SK-N-SH treated with all-trans-retinoic acid at 6 μM for 48 hours (cell line): ENCODE measurements at regions not wholly inside any gene's neighbourhood (a gene's known extent, or its start where the extent isn't known, plus 50 kb on each side); places are given as distances from the start of the nearest gene placed in this dataset.

Source experiments
- ATAC-seq: fragments of 200-7000 bp; cut with Tn5 transposase; 3 replicates; pipeline ENCODE4 v1.9.1; 2020; ENCODE audit warnings: mild to moderate bottlenecking, moderate library complexity
- BACH2 ChIP-seq: fragments of 250-450 bp; sonication (Bioruptor Pico); IDR thresholded peaks from 2 replicates; pipeline ENCODE4 v1.9.0; 2021; ENCODE audit warnings: mild to moderate bottlenecking, borderline replicate concordance
- CSDC2 ChIP-seq: fragments of 250-450 bp; sonication (Bioruptor Pico); IDR thresholded peaks from 2 replicates; pipeline ENCODE4 v1.5.0; 2020; ENCODE audit warnings: mild to moderate bottlenecking, moderate library complexity
- CSRNP3 ChIP-seq: fragments of 250-450 bp; sonication (Bioruptor Pico); IDR thresholded peaks from 2 replicates; pipeline ENCODE4 v1.5.1; 2021; ENCODE audit warnings: mild to moderate bottlenecking, moderate library complexity
- ESRRG ChIP-seq: fragments of 250-450 bp; sonication (Bioruptor Pico); IDR thresholded peaks from 2 replicates; pipeline ENCODE4 v1.6.1; 2021; ENCODE audit warnings: mild to moderate bottlenecking
- GLIS3 ChIP-seq: fragments of 250-450 bp; sonication (Bioruptor Pico); IDR thresholded peaks from 2 replicates; pipeline ENCODE4 v1.5.0; 2020; ENCODE audit warnings: mild to moderate bottlenecking, moderate library complexity
- ISL1 ChIP-seq: fragments of 250-450 bp; sonication (Bioruptor Pico); IDR thresholded peaks from 2 replicates; pipeline ENCODE4 v2.1.2; 2022; ENCODE audit warnings: mild to moderate bottlenecking, moderate library complexity
- OSR1 ChIP-seq: fragments of 250-450 bp; sonication (Bioruptor Pico); IDR thresholded peaks from 2 replicates; pipeline ENCODE4 v1.8.0; 2022; ENCODE audit warnings: moderate library complexity, mild to moderate bottlenecking, inconsistent platforms
- PPARA ChIP-seq: fragments of 250-450 bp; sonication (Bioruptor Pico); IDR thresholded peaks from 2 replicates; pipeline ENCODE4 v1.5.0; 2020; ENCODE audit warnings: mild to moderate bottlenecking, borderline replicate concordance
- RARB ChIP-seq: fragments of 250-450 bp; sonication (Bioruptor Pico); IDR thresholded peaks from 2 replicates; pipeline ENCODE4 v1.8.0; 2021; ENCODE audit warnings: mild to moderate bottlenecking, moderate library complexity
- SNAI2 ChIP-seq: fragments of 250-450 bp; sonication (Bioruptor Pico); IDR thresholded peaks from 2 replicates; pipeline ENCODE4 v1.5.0; 2020; ENCODE audit warnings: mild to moderate bottlenecking, moderate library complexity
- TCF4 ChIP-seq: fragments of 250-450 bp; sonication (Bioruptor Pico); IDR thresholded peaks from 2 replicates; pipeline ENCODE4 v1.8.0; 2021; ENCODE audit warnings: mild to moderate bottlenecking, moderate library complexity, borderline replicate concordance
- TOX ChIP-seq: fragments of 250-450 bp; sonication (Bioruptor Pico); IDR thresholded peaks from 2 replicates; pipeline ENCODE4 v1.8.0; 2021; ENCODE audit warnings: mild to moderate bottlenecking, moderate library complexity, borderline replicate concordance
- TSHZ2 ChIP-seq: fragments of 250-450 bp; sonication (Bioruptor Pico); IDR thresholded peaks from 2 replicates; pipeline ENCODE4 v1.5.0; 2020; ENCODE audit warnings: mild to moderate bottlenecking, moderate library complexity
- ZC3H10 ChIP-seq: fragments of 250-450 bp; sonication (Bioruptor Pico); IDR thresholded peaks from 2 replicates; pipeline ENCODE4 v1.5.1; 2021; ENCODE audit warnings: mild to moderate bottlenecking, moderate library complexity
- ZFP3 ChIP-seq: fragments of 250-450 bp; sonication (Bioruptor Pico); IDR thresholded peaks from 2 replicates; pipeline ENCODE4 v1.5.0; 2020; ENCODE audit warnings: mild to moderate bottlenecking, moderate library complexity
- ZFP30 ChIP-seq: fragments of 450-650 bp; formaldehyde crosslinking; IDR thresholded peaks from 2 replicates; pipeline ENCODE4 v1.5.0; 2022; ENCODE audit warnings: mild to moderate bottlenecking, moderate library complexity
- ZNF565 ChIP-seq: fragments of 450-650 bp; formaldehyde crosslinking; conservative IDR thresholded peaks from 2 replicates; pipeline ENCODE4 v1.5.0; 2020; ENCODE audit warnings: low read depth, mild to moderate bottlenecking, moderate library complexity
- ZNF70 ChIP-seq: fragments of 450-650 bp; formaldehyde crosslinking; IDR thresholded peaks from 2 replicates; pipeline ENCODE4 v1.5.0; 2020; ENCODE audit warnings: mild to moderate bottlenecking, moderate library complexity
- ZNF8 ChIP-seq: fragments of 450-650 bp; formaldehyde crosslinking; IDR thresholded peaks from 2 replicates; pipeline ENCODE4 v1.5.0; 2020; ENCODE audit warnings: mild to moderate bottlenecking, moderate library complexity
- TF ChIP-seq, protein P1 (sequence below): fragments of 250-450 bp; sonication (Bioruptor Pico); IDR thresholded peaks from 2 replicates; pipeline ENCODE4 v1.8.0; 2021; ENCODE audit warnings: low read depth, mild to moderate bottlenecking, moderate library complexity, borderline replicate concordance

GRCh38 chr5:58232130-58232529, 227.8 kb downstream of the PLK2 start:
- TF ChIP-seq BACH2 (CRISPR knock-in tag) (no peak), RARB (CRISPR knock-in tag) (no peak), ZNF565 (no peak), CSDC2 (CRISPR knock-in tag) (no peak), TCF4 (no peak)
- TF ChIP-seq, protein P1, sequence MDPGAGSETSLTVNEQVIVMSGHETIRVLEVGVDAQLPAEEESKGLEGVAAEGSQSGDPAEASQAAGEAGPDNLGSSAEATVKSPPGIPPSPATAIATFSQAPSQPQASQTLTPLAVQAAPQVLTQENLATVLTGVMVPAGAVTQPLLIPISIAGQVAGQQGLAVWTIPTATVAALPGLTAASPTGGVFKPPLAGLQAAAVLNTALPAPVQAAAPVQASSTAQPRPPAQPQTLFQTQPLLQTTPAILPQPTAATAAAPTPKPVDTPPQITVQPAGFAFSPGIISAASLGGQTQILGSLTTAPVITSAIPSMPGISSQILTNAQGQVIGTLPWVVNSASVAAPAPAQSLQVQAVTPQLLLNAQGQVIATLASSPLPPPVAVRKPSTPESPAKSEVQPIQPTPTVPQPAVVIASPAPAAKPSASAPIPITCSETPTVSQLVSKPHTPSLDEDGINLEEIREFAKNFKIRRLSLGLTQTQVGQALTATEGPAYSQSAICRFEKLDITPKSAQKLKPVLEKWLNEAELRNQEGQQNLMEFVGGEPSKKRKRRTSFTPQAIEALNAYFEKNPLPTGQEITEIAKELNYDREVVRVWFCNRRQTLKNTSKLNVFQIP (CRISPR knock-in tag) = no peak
- no peak for ATAC-seq

DNA sequence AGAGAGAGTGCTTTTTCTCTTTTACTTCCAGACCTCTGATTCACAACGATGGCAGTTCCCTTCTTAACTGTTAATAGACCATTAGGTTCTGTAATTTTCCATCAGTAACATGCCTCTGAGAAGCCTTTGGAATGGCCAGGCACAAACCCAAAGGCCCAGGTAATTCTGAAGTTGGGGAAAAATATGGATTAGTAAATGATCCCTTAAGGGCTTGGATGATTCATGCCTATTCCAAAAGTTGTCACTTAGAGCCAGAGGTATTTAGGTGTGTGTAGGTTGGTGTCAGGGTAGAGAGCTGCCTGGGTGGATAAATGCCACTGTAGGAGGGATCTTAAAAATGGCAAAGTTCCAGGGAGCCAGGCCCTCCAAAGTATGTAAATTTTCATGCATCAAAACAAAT, 228.8 kb downstream of the PLK2 start:
- TF ChIP-seq ZNF70 = no peak
- TF ChIP-seq TSHZ2 (CRISPR knock-in tag) = no peak
- no peak for TF ChIP-seq ZNF8 (CRISPR knock-in tag)
- TF ChIP-seq ISL1 (CRISPR knock-in tag) = no peak
- ATAC-seq = no peak

DNA sequence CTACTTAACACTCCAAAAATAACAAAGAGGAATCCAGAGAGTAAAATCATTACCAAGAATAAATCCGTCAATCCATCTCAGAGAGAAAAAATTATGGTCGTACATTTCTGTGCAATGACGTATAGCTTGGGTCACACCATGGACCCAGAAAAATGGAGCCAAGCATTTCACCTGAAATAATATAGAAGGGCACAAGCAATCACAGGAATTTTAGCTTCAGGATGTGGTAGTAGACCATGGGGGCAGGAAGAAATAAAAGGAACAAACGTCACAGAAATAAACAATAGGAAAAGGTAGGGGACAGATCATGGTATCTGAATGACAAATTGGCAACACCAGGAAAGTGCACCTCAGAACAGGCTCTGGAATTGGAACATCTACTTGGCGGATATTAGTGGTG, 231.0 kb downstream of the PLK2 start:
- no peak for TF ChIP-seq ZFP30
- no peak for TF ChIP-seq TSHZ2 (CRISPR knock-in tag)
- TF ChIP-seq ZNF565 = no peak
- no peak for TF ChIP-seq ZNF70
- TF ChIP-seq ZFP3 = no peak
- no peak for TF ChIP-seq RARB (CRISPR knock-in tag)
- no peak for TF ChIP-seq ISL1 (CRISPR knock-in tag)
- no peak for TF ChIP-seq ESRRG (CRISPR knock-in tag)
- no peak for ATAC-seq

DNA sequence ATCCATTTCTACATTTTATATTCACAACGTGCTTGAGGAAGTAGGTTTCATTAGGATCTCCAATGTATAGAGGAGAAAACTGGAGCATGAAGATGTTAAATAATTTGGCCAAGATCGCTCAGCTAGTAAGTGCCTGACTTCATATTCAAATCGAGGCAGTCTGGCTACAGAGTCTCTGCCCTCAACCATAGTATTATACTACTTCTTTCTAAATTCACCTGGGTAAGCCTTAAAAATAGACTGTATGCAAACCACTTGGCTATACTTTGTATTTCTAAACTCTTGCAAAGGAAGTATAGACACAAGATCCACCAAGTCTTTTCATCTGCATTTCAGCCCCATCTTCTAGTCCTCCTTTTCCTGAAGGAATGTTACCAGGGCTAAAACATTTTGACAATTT, 232.0 kb downstream of the PLK2 start:
- TF ChIP-seq TOX (CRISPR knock-in tag) (no peak), OSR1 (CRISPR knock-in tag) (no peak), BACH2 (CRISPR knock-in tag) (no peak), TSHZ2 (CRISPR knock-in tag) (no peak), ZC3H10 (CRISPR knock-in tag) (no peak), PPARA (CRISPR knock-in tag) (no peak), CSRNP3 (CRISPR knock-in tag) (no peak), TCF4 (no peak), ZNF8 (CRISPR knock-in tag) (no peak), ISL1 (CRISPR knock-in tag) (no peak), ESRRG (CRISPR knock-in tag) (no peak), ZFP3 (no peak), GLIS3 (CRISPR knock-in tag) (no peak), SNAI2 (CRISPR knock-in tag) (no peak), ZNF70 (no peak)
- TF ChIP-seq, protein P1 (CRISPR knock-in tag) = no peak

More for the DNA sequence above, 232.0 kb downstream of the PLK2 start:
- ATAC-seq = no peak
